Activated CD4-positive, alpha-beta memory T cell treated with anti-CD3 and anti-CD28 coated beads, Interleukin-2, amount 10 ng/mL, durations not matched to agents 7 days and 5 days (primary cell): ENCODE measurements at regions not wholly inside any gene's neighbourhood (a gene's known extent, or its start where the extent isn't known, plus 50 kb on each side); places are given as distances from the start of the nearest gene placed in this dataset.
"Not testable (repeated sequence)": the region's sequence is repeated elsewhere in the genome, so short reads cannot be mapped to it uniquely, and the experiment has no call there.

Experiments used
- CTCF ChIA-PET: fragments of 350-600 bp; sonication (Branson Sonifier 250); formaldehyde crosslinking; loops from one replicate; lab custom pipeline; 2021; ENCODE audit warnings: antibody characterized with exemption, inconsistent platforms; lab: Charles Lee
- POLR2A ChIA-PET: fragments of 350-600 bp; sonication (Branson Sonifier 250); formaldehyde crosslinking; loops from one replicate; lab custom pipeline; 2021; ENCODE audit warnings: antibody characterized with exemption; lab: Charles Lee
- DNase-seq: peaks from one replicate; pipeline ENCODE4 v3.0.0-alpha.2; 2020
- H3K27ac Mint-ChIP-seq: one replicate; pipeline ENCODE4 v1.8.0; 2021; ENCODE audit warnings: mild to moderate bottlenecking, mixed read lengths
- H3K27me3 Mint-ChIP-seq: one replicate; pipeline ENCODE4 v1.8.0; 2021; ENCODE audit warnings: mixed read lengths
- H3K36me3 Mint-ChIP-seq: one replicate; pipeline ENCODE4 v1.8.0; 2021; ENCODE audit warnings: low read depth, mixed read lengths
- H3K4me1 Mint-ChIP-seq: one replicate; pipeline ENCODE4 v1.8.0; 2021; ENCODE audit warnings: mixed read lengths
- H3K4me3 Mint-ChIP-seq: one replicate; pipeline ENCODE4 v1.8.0; 2021; ENCODE audit warnings: mild to moderate bottlenecking, mixed read lengths
- H3K9me3 Mint-ChIP-seq: one replicate; pipeline ENCODE4 v1.8.0; 2021; ENCODE audit warnings: mixed read lengths

DNA sequence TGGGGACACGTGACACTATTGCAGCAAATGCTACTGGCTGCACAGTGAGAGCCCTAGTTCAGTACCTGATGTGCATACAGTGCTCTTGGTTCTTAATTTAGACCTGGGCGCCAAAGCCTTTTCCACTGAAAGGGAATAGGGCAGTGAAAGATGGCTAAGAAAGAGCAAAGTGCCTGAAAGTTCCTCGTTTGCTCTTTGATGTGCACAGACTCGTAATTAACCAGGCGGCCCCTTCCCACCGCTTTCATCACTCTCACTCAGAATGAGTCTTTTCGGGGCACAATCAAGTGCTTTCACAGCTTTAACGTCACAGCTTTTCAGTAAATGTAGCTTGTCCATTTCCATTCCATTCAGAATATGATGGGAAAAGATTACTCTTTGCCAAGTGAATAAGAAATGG lies 116.6 kb upstream of the ADRA1B start:
- ChIA-PET CTCF (interaction anchor here (0.6 kb wide), 1 partner anchor 188 kb away, joined by 4 read pairs; no protein-coding TSS in a partner anchor), POLR2A (no interaction called here)
- Mint-ChIP-seq H3K27ac (no peak overlapping the region), H3K4me3 (no peak overlapping the region), H3K36me3 (no peaks in the 10 kb centered on the region), H3K27me3 (peaks cover 8% of the 10 kb centered on the region), H3K4me1 (no peaks in the 10 kb centered on the region), H3K9me3 (no peaks in the 10 kb centered on the region)
- DNase-seq = no peak

DNA sequence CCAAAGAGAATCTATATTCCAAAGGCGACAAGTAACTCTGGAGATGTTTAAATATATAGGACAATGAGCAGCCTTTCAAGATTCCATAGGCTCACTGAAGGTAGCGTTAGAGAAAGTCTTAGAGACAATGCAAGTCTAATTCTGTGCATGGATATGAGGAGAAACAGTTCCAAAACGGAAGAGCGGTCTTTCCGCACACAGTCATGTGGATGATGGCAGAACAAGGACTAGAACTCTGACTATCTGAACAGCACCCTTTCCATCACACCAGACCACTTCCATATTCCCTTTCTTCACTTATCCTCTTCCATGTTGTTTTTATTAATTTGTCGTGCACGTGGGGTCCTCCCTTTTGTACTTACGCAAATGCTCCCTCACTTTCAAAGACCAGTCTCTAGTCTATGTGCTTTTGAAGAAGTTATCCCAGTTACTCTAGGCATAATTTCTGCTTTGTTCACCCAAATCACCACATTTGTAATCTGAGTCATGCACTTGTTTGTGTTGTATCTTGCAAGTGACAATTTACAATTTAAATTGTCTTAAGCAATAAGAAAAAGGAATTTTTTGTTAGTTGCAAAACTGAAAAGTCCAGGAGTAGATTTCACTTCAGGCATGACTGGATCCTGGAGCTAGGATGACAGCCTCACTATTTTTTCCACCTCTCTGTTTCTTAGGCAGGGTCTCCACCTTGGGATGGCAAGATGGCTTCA lies 116.0 kb upstream of the ADRA1B start:
- Mint-ChIP-seq H3K4me3 (no peak overlapping the region), H3K36me3 (no peaks in the 10 kb centered on the region), H3K27ac (no peak overlapping the region), H3K9me3 (no peaks in the 10 kb centered on the region), H3K27me3 (peaks cover 11% of the 10 kb centered on the region), H3K4me1 (no peaks in the 10 kb centered on the region)
- ChIA-PET POLR2A (no interaction called here), CTCF (interaction anchor here (0.6 kb wide), 1 partner anchor 187 kb away, joined by 4 read pairs; no protein-coding TSS in a partner anchor)
- no peak for DNase-seq

DNA sequence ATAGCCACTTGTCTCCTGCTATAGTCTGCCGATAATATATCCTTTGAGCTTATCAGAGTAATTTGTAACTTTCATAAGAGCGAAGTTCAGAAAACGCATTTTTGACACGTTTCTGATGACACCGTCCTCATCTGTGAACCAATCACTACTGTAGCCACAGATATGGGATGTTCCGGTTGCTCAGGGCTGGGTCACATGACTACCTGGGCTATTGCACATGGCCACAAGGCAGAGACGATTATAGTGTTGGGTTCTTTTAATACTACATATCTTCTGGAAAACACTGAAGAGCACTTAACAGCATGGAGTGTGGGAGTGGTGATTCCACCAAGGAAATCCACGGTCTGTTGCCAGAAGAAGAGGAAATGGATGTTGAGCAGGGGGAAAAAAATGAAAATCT lies 115.0 kb upstream of the ADRA1B start:
- ChIA-PET POLR2A (no interaction called here), CTCF (no interaction called here)
- H3K27ac Mint-ChIP-seq = no peak overlapping the region
- H3K36me3 Mint-ChIP-seq = no peaks in the 10 kb centered on the region
- no peaks in the 10 kb centered on the region for H3K4me1 Mint-ChIP-seq
- H3K4me3 Mint-ChIP-seq = no peak overlapping the region
- DNase-seq = no peak
- H3K9me3 Mint-ChIP-seq = no peaks in the 10 kb centered on the region
- peaks cover 17% of the 10 kb centered on the region for H3K27me3 Mint-ChIP-seq

DNA sequence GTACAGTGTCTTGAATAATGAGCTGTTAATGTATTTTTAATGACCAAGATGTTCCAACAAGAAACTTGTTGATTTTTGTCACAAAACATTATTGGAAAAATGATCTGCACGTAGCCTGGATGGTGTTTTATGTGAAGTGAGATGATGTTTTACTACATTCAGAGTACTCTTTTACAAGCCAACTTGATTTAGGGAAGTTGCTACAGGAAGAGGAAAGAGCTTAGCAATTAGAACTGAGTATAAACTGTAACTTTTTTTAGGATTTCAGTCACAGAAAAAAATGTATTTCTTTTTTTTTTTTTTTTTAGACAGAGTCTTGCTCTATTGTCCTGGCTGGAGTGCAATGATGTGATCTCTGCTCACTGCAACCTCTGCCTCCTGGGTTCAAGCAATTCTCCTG lies 113.6 kb upstream of the ADRA1B start:
- ChIA-PET CTCF (interaction anchor here (1.1 kb wide), 1 partner anchor 184 kb away, joined by 4 read pairs; no protein-coding TSS in a partner anchor), POLR2A (no interaction called here)
- Mint-ChIP-seq H3K4me1 (no peaks in the 10 kb centered on the region), H3K4me3 (no peak overlapping the region), H3K9me3 (no peaks in the 10 kb centered on the region), H3K36me3 (no peaks in the 10 kb centered on the region), H3K27ac (no peak overlapping the region), H3K27me3 (peaks cover 22% of the 10 kb centered on the region)
- no peak for DNase-seq

DNA sequence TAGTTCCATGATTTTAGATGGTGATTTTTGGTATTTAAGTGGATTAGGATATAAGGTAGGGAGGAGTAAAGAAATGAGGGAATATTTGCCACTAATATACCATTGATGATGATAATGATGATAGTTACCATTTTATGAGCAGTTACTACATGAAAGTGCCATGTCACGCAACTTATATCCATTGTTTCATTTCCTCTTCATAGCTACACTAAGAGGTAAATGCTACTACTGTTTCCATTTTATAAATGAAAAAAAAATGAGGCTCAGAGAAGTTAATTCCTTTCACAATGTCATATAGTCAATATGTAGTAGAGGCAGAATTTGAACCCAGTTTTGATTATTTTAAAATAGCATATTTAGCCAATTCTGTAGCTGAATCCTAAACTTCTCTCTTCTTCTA lies 112.2 kb upstream of the ADRA1B start:
- Mint-ChIP-seq H3K4me1 (no peaks in the 10 kb centered on the region), H3K4me3 (no peak overlapping the region), H3K36me3 (no peaks in the 10 kb centered on the region), H3K27ac (no peak overlapping the region), H3K9me3 (no peaks in the 10 kb centered on the region), H3K27me3 (peaks cover 26% of the 10 kb centered on the region)
- DNase-seq = no peak
- POLR2A ChIA-PET = no interaction called here
- CTCF ChIA-PET = no interaction called here

DNA sequence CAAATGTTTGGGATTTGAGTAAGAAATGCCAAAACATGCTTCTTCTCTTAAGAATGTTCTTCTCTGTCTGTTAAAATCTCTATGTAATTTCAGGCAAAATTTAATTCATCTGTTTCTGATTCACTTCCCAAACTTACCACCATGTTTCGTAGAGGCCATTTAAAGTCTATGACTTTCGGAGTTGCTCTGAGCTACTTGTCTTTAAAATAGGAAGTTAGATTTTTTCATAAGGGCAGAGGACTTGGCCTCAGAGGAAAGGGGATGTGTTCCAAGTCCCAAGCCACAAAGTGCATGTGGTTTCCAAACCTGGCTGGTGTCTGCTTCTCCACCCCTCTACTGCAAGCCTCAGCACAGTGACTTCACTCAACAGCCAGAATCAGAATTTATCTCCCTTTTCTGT lies 111.3 kb upstream of the ADRA1B start:
- no peaks in the 10 kb centered on the region for H3K4me1 Mint-ChIP-seq
- POLR2A ChIA-PET = no interaction called here
- CTCF ChIA-PET = no interaction called here

DNA sequence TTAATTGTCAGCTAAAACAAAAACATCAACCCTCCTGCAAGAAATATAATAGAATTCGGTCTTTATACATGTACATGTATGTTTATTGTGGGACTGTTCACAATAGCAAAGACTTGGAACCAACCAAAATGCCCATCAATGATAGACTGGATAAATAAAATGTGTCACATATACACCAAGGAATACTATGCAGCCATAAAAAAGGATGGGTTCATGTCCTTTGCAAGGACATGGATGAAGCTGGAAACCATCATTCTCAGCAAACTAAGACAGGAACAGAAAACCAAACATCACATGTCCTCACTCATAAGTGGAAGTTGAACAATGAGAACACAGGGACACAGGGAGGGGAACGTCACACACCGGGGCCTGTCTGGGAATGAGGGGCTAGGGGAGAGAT lies 109.1 kb upstream of the ADRA1B start:
- DNase-seq, POLR2A ChIA-PET, H3K27ac Mint-ChIP-seq, CTCF ChIA-PET, H3K4me3 Mint-ChIP-seq, H3K36me3 Mint-ChIP-seq, H3K4me1 Mint-ChIP-seq, H3K9me3 Mint-ChIP-seq: not testable (repeated sequence)
- peaks cover 28% of the 10 kb centered on the region for H3K27me3 Mint-ChIP-seq

More for the DNA sequence above, 111.3 kb upstream of the ADRA1B start:
- peaks cover 26% of the 10 kb centered on the region for H3K27me3 Mint-ChIP-seq
- H3K27ac Mint-ChIP-seq = no peak overlapping the region
- no peak overlapping the region for H3K4me3 Mint-ChIP-seq
- no peaks in the 10 kb centered on the region for H3K9me3 Mint-ChIP-seq
- no peak for DNase-seq
- no peaks in the 10 kb centered on the region for H3K36me3 Mint-ChIP-seq

DNA sequence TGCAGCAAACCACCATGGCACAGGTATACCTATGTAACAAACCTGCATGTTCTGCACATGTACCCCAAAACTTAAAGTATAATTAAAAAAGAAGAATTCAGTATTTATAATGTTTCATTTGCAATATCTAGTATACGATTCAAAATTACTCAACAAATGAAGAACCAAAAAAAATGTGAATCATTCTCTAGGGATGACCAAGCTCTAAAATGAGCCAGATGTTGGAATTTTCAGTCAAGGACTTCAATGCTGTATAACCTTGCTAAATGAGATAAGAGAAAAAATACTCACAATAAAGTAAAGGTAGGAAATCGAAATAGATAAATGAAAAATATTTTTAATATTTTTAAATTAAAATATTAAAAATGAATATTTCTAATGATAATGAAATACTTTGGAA lies 108.7 kb upstream of the ADRA1B start:
- Mint-ChIP-seq H3K4me3 (no peak overlapping the region), H3K27ac (no peak overlapping the region), H3K9me3 (no peaks in the 10 kb centered on the region), H3K36me3 (no peaks in the 10 kb centered on the region), H3K4me1 (no peaks in the 10 kb centered on the region), H3K27me3 (peaks cover 28% of the 10 kb centered on the region)
- DNase-seq = no peak
- POLR2A ChIA-PET = no interaction called here
- CTCF ChIA-PET = no interaction called here

DNA sequence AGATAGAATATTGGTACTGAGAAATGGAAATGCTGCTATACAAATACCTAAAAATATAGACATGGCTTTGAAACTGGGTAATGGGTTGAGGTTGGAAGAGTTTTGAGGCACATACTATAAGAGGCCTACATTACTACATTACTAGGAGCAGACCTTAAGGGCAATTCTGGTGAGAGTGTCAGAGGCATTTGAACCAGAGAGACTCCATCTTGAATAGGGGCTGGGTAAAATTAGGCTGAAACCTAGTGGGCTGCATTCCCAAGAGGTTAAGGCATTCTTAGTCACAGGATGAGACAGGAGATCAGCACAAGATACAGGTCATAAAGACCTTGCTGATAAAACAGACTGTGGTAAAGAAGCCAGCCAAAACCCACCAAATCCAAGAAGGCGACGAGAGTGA lies 104.6 kb upstream of the ADRA1B start:
- POLR2A ChIA-PET = no interaction called here

DNA sequence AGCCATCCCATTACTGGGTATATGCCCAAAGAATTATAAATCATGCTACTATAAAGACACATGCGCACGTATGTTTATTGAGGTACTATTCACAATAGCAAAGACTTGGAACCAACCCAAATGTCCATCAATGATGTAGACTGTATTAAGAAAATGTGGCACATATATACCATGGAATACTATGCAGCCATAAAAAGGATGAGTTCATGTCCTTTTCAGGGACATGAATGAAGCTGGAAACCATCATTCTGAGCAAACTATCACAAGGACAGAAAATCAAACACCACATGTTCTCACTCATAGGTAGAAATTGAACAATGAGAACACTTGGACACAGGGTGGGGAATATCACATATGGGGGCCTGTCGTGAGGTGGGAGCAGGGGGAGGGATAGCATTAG lies 103.5 kb upstream of the ADRA1B start:
- peaks cover 10% of the 10 kb centered on the region for H3K27me3 Mint-ChIP-seq
- H3K4me1 Mint-ChIP-seq, DNase-seq, POLR2A ChIA-PET, H3K4me3 Mint-ChIP-seq, H3K27ac Mint-ChIP-seq, CTCF ChIA-PET, H3K9me3 Mint-ChIP-seq, H3K36me3 Mint-ChIP-seq: not testable (repeated sequence)

More for the DNA sequence above, 104.6 kb upstream of the ADRA1B start:
- Mint-ChIP-seq H3K27me3 (peaks cover 13% of the 10 kb centered on the region), H3K4me3 (no peak overlapping the region), H3K27ac (no peak overlapping the region), H3K4me1 (peaks cover 4% of the 10 kb centered on the region), H3K36me3 (no peaks in the 10 kb centered on the region), H3K9me3 (no peaks in the 10 kb centered on the region)
- DNase-seq = no peak
- CTCF ChIA-PET = no interaction called here

DNA sequence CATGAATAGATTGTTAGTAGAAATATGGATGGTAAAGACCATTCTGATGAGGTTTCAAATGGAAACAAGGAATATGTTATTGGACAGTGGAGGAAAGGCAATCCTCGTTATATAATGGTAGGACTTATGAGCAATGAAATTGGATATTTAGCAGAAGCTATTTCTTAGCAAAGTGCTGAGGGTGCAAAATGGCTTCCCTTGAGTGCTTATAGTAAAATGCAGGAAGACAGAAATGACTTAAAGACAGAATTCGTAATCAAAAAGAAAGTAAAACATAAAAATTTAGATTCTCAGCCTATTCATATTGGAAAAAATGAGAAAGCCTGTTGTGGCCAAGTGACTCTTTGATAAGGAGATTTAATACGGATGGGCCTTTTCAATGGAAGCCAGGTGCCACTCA lies 102.1 kb upstream of the ADRA1B start:
- no peaks in the 10 kb centered on the region for H3K36me3 Mint-ChIP-seq
- peaks cover 7% of the 10 kb centered on the region for H3K27me3 Mint-ChIP-seq
- ChIA-PET CTCF (interaction anchor here (0.7 kb wide), 1 partner anchor 45 kb away, joined by 4 read pairs; no protein-coding TSS in a partner anchor), POLR2A (no interaction called here)
- H3K4me3 Mint-ChIP-seq = no peak overlapping the region
- DNase-seq = no peak
- H3K27ac Mint-ChIP-seq = no peak overlapping the region
- H3K4me1 Mint-ChIP-seq = peaks cover 4% of the 10 kb centered on the region
- H3K9me3 Mint-ChIP-seq = no peaks in the 10 kb centered on the region

DNA sequence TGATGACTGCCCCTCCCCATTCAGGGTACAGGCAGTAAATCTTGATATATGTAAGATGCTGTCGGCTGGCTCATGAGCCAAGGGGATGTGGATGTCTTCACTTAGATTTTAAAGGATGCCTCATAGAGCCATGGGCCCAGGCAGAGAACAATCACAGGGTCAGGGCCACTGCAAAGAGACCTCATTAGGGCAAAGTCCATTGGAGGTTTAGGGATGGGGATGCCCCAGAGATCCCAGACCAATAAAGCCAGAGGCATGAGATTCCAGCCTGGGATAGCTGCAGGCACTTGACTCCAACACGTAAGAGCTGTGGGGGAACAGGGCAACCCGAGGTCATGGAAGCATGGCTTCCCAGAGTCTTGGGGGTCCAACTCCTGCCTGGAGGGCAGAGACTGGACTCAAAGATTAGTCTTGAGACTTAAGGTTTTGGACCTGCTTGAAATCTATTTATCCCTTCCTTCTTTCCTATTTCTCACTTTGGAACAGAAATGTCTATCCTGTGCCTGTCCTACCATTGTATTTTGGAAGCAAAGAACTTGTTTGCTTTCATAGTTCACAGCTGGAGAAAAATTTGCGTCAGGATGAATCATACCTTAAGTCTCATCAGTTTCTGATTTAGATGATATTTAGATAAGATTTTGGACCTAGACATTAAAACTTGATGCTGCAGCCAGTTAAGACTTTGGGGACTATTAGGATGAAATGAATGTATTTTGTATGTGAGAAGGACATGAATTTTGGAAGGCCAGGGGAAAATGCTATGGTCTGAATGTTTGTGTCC lies 101.3 kb upstream of the ADRA1B start:
- no peak for DNase-seq
- Mint-ChIP-seq H3K27ac (no peak overlapping the region), H3K9me3 (no peaks in the 10 kb centered on the region), H3K4me1 (peaks cover 4% of the 10 kb centered on the region), H3K27me3 (peaks cover 7% of the 10 kb centered on the region), H3K4me3 (no peak overlapping the region), H3K36me3 (no peaks in the 10 kb centered on the region)
- ChIA-PET CTCF (no interaction called here), POLR2A (no interaction called here)

DNA sequence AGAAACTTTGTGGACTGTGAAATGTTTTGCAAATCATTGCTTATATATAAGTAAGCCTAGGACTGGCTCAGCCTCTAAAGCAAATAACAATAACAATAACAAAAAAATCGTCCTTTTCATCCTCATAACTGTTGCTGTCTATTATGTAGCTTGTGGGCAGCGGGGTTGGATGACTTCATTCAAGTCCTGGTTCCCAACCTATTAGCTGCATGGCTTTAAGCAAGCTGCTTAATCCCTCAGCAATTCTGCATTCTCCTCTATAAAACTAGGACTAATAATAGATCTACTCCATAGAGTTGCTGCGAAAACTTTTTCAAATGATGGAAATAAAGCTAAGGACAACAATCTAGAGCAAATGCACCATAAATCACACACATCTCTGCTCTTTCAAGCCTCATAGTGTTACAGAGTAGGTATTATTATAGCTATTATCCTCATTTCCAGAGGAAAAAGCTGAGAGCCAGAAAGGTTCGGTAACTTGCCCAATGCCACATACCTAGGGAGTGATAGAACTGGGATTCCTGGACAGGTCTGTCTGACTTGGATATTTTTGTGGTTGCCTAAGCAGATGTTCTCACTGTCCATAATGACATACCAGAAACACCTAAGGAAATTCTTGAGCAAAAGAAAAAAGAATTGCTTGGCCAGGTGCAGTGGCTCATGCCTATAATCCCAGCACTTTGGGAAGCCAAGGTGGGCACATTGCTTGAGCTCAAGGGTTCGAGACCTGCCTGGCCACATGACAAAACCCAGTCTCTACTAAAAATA lies 98.8 kb upstream of the ADRA1B start:
- ChIA-PET CTCF (no interaction called here), POLR2A (no interaction called here)
- no peak overlapping the region for H3K4me3 Mint-ChIP-seq
- no peak for DNase-seq
- no peaks in the 10 kb centered on the region for H3K9me3 Mint-ChIP-seq
- peaks cover 4% of the 10 kb centered on the region for H3K4me1 Mint-ChIP-seq
- no peaks in the 10 kb centered on the region for H3K36me3 Mint-ChIP-seq
- no peak overlapping the region for H3K27ac Mint-ChIP-seq
- peaks cover 13% of the 10 kb centered on the region for H3K27me3 Mint-ChIP-seq
